KOPT-K1 (cell line): ENCODE measurements at regions not wholly inside any gene's neighbourhood (a gene's known extent, or its start where the extent isn't known, plus 50 kb on each side); places are given as distances from the start of the nearest gene placed in this dataset.

Experiments used
- H3K27ac ChIP-seq: fragments of 200-600 bp; sonication (generic); 2 replicates; pipeline ENCODE4 v1.5.1; 2016; ENCODE audit warnings: antibody characterized with exemption, mild to moderate bottlenecking, low read depth, low read length; ENCODE audit not compliant: poor library complexity, severe bottlenecking
- H3K36me3 ChIP-seq: fragments of 200-600 bp; sonication (generic); 2 replicates; pipeline ENCODE4 v1.5.1; 2017; ENCODE audit warnings: antibody characterized with exemption, mild to moderate bottlenecking, low read length, moderate library complexity; ENCODE audit not compliant: insufficient read depth
- H3K9me3 ChIP-seq: fragments of 200-600 bp; sonication (generic); 2 replicates; pipeline ENCODE4 v1.5.1; 2017; ENCODE audit warnings: antibody characterized with exemption, low read length, mild to moderate bottlenecking; ENCODE audit not compliant: insufficient read depth, poor library complexity, severe bottlenecking

DNA sequence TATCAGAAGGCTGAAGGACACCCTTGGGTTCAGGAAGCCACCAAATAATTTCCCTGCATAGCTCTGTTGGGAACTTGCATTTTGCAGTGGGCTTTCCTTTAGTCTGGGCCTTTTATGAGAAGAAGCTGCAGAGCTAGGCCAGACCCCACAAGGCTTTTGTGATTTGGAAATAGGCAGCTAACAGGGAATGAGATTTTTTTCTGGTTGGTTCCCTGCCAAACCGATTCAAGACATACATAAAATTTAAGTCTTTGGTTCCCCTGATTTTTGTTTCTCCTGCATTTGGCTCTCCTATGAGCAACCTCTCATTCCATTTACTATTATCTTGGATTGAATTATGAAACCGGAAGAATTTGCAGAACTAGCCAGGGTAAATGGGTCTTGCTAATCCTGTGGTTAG lies 81.5 kb upstream of the PTCH1 start:
- H3K27ac ChIP-seq: no peak overlapping the region
- H3K9me3 ChIP-seq: no peaks in the 10 kb centered on the region
- H3K36me3 ChIP-seq: no peaks in the 10 kb centered on the region

DNA sequence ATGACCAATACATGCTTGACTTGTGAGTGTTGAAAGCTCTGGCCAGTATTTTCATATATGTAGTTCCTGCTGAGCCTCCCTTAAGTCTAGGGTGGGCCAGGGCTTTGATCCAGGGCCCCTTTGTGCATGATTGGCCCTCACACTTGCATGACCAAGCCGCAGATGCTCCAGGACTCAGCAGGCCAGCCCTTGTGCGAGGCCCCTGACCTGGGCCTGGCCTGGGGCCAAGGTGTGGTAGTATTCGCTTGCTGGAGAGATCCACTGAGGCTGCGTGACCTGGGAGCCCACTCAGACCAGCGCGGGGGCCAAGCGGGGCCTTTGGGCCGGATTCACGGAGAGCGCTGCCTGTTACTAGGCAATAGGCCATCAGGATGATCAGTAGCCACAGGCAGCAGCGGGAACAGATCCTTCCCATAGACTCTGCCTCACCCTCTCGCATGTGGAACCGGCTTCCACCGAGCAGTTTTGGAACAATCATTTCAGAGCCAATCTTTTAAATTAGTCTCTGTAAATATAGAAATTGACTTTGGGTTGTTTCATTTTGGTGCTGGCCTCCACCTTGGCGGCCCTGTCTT lies 79.0 kb upstream of the PTCH1 start:
- no peak overlapping the region for H3K27ac ChIP-seq
- no peaks in the 10 kb centered on the region for H3K9me3 ChIP-seq
- no peaks in the 10 kb centered on the region for H3K36me3 ChIP-seq

DNA sequence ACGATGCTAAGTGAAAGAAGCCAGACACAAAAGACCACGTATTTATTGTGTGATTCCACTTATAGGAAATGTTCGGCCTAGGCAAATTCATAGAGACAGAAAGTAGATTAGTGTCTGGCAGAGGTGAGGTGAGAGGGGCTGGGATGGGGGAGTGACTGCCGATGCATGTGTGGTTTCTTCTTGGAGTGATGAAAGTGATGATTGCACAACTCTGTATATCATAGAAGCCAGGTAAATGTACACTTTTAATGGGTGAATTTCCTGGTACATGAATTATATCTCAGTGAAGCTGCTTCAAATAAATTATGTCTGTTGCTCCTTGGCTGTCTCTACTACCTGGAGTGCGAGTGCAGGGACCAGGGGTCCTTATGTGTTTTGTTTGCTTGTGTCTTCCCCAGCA lies 76.2 kb upstream of the PTCH1 start:
- H3K36me3 ChIP-seq: no peaks in the 10 kb centered on the region
- H3K9me3 ChIP-seq: no peaks in the 10 kb centered on the region
- H3K27ac ChIP-seq: no peak overlapping the region

DNA sequence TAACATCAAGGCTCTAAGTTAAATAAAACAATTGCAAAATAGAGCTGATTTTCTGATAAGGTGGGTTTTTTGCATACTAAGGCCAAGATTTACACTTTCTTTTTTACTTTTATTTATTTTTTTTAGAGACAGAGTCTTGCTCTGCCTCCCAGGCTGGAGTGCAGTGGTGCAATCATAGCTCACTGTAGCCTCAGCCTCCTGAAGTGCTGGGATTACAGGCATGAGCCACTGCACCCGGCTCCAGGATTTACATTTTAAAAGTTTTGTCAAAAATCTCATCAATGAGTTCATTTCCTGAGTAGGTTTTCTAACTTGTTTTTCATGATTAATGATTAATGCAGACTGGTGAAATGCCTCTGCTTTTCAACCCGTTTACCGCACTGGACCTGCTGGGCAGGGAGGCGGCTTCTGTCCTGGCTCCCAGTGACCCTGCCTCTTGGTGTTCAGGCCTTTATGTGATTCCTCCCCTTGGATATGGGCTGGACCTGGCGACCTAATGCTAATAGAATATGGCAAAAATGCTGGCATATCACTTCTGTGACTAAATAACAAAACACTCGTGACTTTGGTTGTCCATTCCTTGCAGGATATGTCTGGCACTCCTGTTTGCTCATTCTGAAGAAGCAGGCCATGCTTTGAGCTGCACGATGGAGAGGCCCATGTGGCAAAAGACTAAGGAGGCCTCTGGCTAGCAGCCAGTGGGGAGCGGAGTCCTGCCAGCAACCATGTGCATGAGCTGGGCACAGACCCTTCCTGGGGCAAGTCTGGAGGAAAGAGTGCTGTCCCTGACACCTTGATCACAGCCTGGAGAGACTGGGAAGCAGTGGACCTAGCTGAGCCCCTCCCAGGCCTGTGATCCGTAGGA lies 72.2 kb upstream of the PTCH1 start:
- no peaks in the 10 kb centered on the region for H3K36me3 ChIP-seq
- no peak overlapping the region for H3K27ac ChIP-seq
- no peaks in the 10 kb centered on the region for H3K9me3 ChIP-seq

DNA sequence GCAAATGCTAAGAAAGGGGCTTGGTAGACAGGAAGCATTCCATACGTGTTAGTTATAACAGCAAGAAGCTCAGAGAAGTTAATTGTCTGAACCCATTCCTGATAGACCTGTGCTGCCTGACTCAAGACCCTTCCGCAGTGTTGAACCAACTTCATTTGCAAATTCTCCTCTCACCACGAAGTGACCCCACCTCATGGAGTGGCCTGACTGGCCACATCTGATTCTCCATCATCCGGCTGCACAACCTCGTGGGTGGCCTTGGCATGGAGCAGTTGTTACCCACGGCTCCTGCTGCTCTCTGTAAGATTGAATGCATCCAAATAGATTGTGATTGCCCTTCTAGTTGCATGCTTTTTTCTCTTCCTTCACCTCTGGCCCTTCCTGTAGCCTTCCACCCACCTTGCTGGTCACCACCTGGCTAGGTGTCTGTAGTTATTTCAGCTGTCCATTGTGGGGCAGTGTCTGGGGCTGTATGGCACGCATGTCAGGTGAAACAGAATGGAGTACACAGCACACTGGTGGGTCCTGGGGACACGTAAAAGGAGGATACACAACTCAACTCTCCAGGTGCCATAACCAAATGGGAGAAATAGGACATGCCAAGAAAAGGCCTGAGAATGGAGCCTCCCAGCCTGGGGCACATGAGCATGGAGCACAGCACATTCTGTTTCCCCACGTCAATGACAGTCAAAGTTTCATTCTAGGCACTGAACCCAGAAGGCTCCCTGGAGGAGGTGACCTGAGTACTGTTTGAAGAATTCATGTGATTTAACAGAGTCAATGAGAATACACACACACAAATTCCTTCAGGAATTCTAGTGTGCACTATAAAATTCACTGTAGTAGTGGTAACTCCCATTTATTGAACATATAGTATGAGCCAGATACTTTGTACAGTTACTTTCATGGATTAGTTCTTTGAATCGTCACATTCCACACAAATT lies 70.5 kb upstream of the PTCH1 start:
- H3K36me3 ChIP-seq: no peaks in the 10 kb centered on the region

DNA sequence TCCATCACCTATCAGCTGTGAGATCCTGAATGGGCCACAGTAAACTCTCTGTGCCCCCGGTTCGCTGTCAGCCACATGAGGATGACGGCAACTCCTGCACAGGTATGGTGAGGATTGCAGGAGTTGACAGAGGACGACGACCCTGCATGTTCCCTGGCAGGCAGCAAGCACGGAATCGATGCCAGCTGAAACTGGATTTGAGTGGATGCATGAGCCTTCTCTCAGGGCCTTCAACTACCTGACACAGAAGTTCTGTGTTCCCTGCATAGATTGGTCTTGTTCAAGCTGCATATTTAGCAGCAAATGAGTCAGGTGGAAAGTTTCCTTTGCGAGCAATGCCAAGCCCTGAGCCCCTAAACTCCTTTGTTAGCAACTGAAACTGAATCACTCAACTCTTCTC lies 69.6 kb upstream of the PTCH1 start:
- no peaks in the 10 kb centered on the region for H3K9me3 ChIP-seq
- H3K27ac ChIP-seq: no peak overlapping the region
- H3K36me3 ChIP-seq: no peaks in the 10 kb centered on the region

More for the DNA sequence above, 70.5 kb upstream of the PTCH1 start:
- no peaks in the 10 kb centered on the region for H3K9me3 ChIP-seq
- no peak overlapping the region for H3K27ac ChIP-seq

DNA sequence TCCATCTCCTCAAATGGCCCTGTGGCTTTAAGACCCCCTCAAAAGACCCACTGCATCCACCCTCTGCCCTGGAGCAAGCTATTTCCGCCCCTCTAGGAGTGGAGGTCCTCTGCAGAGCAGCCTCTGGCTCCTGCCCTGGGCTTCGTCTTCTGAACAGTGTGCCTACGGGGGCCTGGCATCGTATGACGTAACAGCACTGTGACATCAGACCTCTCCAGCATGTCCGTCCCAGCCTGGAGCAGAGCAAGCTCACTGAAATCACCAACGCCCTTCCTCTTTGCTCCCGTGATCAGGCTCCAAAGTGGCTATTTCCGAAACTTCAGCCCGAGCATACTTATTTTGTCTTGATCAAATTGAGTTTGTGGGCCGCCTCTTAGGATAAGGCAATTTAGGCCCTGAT lies 69.1 kb upstream of the PTCH1 start:
- Histone ChIP-seq H3K9me3 (no peaks in the 10 kb centered on the region), H3K36me3 (no peaks in the 10 kb centered on the region), H3K27ac (no peak overlapping the region)

DNA sequence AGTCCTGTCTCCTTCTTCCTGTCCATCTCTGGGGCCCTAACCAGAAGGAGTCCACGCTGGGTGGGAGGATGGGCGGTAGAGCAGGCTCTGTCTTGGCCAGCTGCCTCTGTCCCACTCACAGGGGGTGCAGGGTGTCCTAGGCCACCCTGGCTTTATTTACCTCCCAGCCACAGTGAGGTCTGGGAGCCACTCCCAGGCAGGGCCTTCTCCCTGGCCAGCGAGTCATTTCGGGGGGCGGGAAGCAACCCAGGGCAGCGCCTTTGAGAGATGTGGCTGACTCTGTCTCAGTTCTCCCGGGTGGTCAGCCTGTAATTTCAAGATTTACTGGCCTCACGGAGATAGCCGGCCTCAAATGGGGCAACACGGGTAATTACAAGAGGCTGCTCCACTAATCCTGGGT lies 67.4 kb upstream of the PTCH1 start:
- H3K9me3 ChIP-seq: no peaks in the 10 kb centered on the region
- H3K27ac ChIP-seq: no peak overlapping the region
- no peaks in the 10 kb centered on the region for H3K36me3 ChIP-seq

DNA sequence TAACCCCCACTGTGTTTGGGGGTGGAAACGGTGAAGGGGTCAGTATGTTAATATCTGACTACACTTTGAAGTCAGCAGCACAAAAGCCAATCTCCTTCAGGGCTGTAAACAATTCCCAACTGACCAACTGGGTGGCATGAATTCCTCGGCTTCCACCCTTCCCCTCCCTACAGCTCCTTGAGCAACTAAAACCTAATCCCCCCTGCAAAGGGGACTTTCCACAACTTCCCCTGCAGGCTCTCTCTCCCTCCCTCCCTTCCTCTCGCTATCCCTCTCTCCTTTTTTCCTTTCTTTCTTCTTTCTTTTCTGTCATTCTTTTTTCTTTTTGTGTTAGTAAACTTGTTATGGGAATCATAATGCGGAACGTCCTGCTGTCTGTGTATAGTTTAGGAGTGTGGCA lies 65.1 kb upstream of the PTCH1 start:
- no peaks in the 10 kb centered on the region for H3K36me3 ChIP-seq
- H3K27ac ChIP-seq: no peak overlapping the region
- no peaks in the 10 kb centered on the region for H3K9me3 ChIP-seq

DNA sequence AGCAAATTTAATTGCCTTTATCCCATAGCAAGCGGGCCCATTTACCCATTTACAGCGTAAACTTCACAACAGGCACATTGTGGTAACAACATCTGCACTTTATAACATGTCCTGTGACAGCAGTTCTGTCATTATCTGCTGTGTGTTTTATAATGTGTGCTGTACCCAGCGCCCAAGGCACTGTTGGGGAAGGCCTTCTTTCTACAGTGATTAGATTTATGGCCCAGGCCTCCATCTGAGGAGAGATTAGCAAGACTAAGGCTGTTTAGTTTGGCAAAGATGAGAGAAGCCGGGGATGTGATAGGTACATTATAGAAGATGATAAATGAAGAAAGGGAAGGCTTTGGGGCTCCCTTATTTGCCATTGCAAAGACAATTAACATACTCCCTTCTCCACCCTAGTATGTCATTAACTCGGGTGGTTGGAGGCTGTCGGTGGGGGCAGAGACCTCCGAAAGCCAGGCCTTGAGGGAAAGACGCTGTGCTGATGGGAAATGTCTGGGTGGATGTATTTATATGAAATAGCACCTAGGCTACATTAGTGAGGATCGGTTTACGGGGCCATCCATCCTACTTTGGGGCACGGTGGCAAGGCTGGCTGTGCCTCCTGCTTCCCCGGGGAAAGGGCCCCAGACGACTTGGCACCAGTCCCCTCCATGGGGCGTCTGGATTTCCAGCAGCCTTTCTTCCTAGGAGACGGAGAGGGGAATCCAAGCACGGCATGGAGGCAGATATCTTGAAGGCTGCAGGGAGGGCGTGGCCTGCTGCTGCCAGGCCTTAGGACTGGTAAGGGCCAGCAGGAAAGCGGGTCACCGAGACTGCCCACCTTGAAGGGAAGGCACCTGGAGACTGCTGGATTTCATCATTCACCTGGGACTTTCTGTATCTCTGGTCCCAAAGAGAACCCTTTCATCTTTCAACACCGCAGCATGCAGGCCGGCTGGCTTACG lies 64.3 kb upstream of the PTCH1 start:
- Histone ChIP-seq H3K27ac (no peak overlapping the region), H3K9me3 (no peaks in the 10 kb centered on the region), H3K36me3 (no peaks in the 10 kb centered on the region)

DNA sequence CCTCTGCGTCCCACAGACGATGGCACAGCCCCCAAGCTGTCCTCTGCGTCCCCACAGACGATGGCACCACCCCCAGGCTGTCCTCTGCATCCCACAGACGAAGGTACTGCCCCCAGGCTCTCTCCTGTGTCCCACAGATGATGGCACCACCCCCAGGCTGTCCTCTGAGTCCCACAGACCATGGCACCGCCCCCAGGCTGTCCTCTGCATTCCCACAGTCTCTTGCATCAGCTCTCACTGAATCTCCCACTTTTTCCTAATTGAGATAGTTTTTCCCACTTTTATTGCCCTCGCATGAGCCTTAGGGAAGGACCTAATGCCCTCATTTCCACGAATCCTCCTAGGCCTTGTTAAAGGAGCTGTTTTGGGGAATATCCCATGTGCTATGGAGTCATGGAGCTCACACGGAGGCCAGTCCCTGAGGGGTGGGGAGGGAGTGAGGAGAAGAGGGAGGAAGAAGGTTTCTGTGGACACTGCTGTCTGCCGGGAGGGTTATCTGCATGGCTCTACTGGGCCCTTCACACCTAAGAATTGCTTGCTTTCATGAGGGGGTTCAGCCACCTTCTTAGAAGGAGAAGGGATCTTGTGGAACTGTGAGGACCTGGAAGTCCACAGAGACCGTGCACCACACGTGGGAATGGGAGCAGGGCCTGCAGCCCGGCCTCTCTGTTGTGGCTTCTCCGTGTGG lies 58.2 kb upstream of the PTCH1 start:
- no peaks in the 10 kb centered on the region for H3K9me3 ChIP-seq
- no peak overlapping the region for H3K27ac ChIP-seq
- no peaks in the 10 kb centered on the region for H3K36me3 ChIP-seq

DNA sequence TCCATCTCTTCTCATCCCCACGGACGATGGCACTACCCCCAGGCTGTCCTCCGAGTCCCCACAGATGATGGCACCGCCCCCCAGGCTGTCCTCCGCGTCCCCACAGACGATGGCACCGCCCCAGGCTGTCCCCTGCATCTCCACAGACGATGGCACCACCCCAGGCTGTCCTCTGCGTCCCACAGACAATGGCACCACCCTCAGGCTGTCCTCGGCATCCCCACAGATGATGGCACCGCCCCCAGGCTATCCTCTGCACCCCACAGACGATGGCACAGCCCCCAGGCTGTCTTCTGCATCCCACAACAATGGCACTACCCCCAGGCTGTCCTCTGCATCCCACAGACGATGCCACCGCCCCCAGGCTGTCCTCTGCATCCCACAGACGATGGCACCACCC lies 57.4 kb upstream of the PTCH1 start:
- Histone ChIP-seq H3K36me3 (no peaks in the 10 kb centered on the region), H3K9me3 (no peaks in the 10 kb centered on the region), H3K27ac (no peak overlapping the region)

DNA sequence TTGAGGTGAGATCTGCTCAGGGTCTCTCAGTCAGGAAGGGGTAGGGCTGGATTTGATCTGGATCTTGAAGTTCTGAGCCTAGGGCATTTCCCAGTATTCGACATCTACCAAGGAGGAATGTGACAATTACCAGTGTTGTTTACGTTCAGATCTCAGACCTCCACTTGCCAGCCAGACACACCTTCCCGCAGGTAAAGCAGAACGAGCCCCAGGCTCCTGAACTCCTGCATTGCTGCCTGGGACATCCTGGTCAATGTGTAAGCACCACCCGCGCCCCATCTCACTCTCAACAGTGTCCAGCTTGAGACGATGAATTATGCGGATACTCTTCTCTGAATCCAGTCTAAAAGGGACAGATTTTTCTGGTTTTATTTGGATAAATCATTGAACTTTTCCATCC lies 56.7 kb upstream of the PTCH1 start:
- Histone ChIP-seq H3K9me3 (no peaks in the 10 kb centered on the region), H3K36me3 (no peaks in the 10 kb centered on the region), H3K27ac (no peak overlapping the region)
